ENCODE measurements at regions not wholly inside any gene's neighbourhood (a gene's known extent, or its start where the extent isn't known, plus 50 kb on each side); places are given as distances from the start of the nearest gene placed in this dataset.
"Not testable (repeated sequence)": the region's sequence is repeated elsewhere in the genome, so short reads cannot be mapped to it uniquely, and the experiment has no call there.

GRCh38 chr15:39022532-39023305 lies 458.1 kb upstream of the RASGRP1 start:
- no peak for DNase-seq (ENCODE audit: low read depth, low spot score)

- no peak for DNase-seq (ENCODE audit: low read depth, low spot score)
Measured at GRCh38 chr15:39025321-39025720, 460.7 kb upstream of the RASGRP1 start.

- no peak for DNase-seq (ENCODE audit: low read depth, low spot score)
Measured at GRCh38 chr15:39025881-39026280, 461.3 kb upstream of the RASGRP1 start.

GRCh38 chr15:39028069-39028468 lies 463.5 kb upstream of the RASGRP1 start:
- no peak for DNase-seq (ENCODE audit: low read depth, low spot score)

GRCh38 chr15:39029741-39030140 lies 465.1 kb upstream of the RASGRP1 start:
- no peak for DNase-seq (ENCODE audit: low read depth, low spot score)

- no peak for DNase-seq (ENCODE audit: low read depth, low spot score)
Measured at GRCh38 chr15:39030291-39031070, 465.9 kb upstream of the RASGRP1 start.

GRCh38 chr15:39031596-39031995 lies 467.0 kb upstream of the RASGRP1 start:
- DNase-seq (ENCODE audit: low read depth, low spot score): no peak

GRCh38 chr15:39034816-39035215 lies 470.2 kb upstream of the RASGRP1 start:
- no peak for DNase-seq (ENCODE audit: low read depth, low spot score)

GRCh38 chr15:39037611-39038010 lies 473.0 kb upstream of the RASGRP1 start:
- not testable (repeated sequence) for DNase-seq (ENCODE audit: low read depth, low spot score)

- no peak for DNase-seq (ENCODE audit: low read depth, low spot score)
Measured at GRCh38 chr15:39040861-39041260, 476.2 kb upstream of the RASGRP1 start.

GRCh38 chr15:39041979-39042495 lies 477.4 kb upstream of the RASGRP1 start:
- no peak for DNase-seq (ENCODE audit: low read depth, low spot score)

GRCh38 chr15:39051626-39052322 lies 487.2 kb upstream of the RASGRP1 start:
- no peak for DNase-seq (ENCODE audit: low read depth, low spot score)

GRCh38 chr15:39052323-39052705 lies 487.7 kb upstream of the RASGRP1 start:
- DNase-seq (ENCODE audit: low read depth, low spot score): no peak

- no peak for DNase-seq (ENCODE audit: low read depth, low spot score)
Measured at GRCh38 chr15:39053480-39053879, 488.9 kb upstream of the RASGRP1 start.

GRCh38 chr15:39054128-39054732 lies 489.6 kb upstream of the RASGRP1 start:
- DNase-seq (ENCODE audit: low read depth, low spot score): no peak

GRCh38 chr15:39056357-39056756 lies 491.7 kb upstream of the RASGRP1 start:
- no peak for DNase-seq (ENCODE audit: low read depth, low spot score)

GRCh38 chr15:39058351-39059131 lies 493.9 kb upstream of the RASGRP1 start:
- DNase-seq (ENCODE audit: low read depth, low spot score): no peak

GRCh38 chr15:39059917-39060316 lies 495.3 kb upstream of the RASGRP1 start:
- DNase-seq (ENCODE audit: low read depth, low spot score): no peak

GRCh38 chr15:39061952-39062464 lies 497.4 kb upstream of the RASGRP1 start:
- no peak for DNase-seq (ENCODE audit: low read depth, low spot score)

GRCh38 chr15:39066677-39067076 lies 502.1 kb upstream of the RASGRP1 start:
- no peak for DNase-seq (ENCODE audit: low read depth, low spot score)
